Neural cell (in vitro differentiated cells): ENCODE measurements at regions not wholly inside any gene's neighbourhood (a gene's known extent, or its start where the extent isn't known, plus 50 kb on each side); places are given as distances from the start of the nearest gene placed in this dataset.
"Not testable (repeated sequence)": the region's sequence is repeated elsewhere in the genome, so short reads cannot be mapped to it uniquely, and the experiment has no call there.

Experiments
- CTCF ChIP-seq: fragments of 450-650 bp; IDR thresholded peaks from 2 replicates; pipeline ENCODE4 v1.5.1; 2014; ENCODE audit warnings: antibody characterized with exemption, mild to moderate bottlenecking, moderate library complexity; ENCODE audit not compliant: poor library complexity, severe bottlenecking
- EP300 ChIP-seq: fragments of 450-650 bp; conservative IDR thresholded peaks from 2 replicates; pipeline ENCODE4 v1.6.1; 2014; ENCODE audit warnings: antibody characterized with exemption, mild to moderate bottlenecking, moderate library complexity; ENCODE audit not compliant: poor library complexity, severe bottlenecking
- EZH2 ChIP-seq: fragments of 200-600, 300-800 bp; shearing (Covaris generic), sonication (generic); IDR thresholded peaks from 2 replicates; pipeline ENCODE4 v1.6.1; 2014; ENCODE audit warnings: antibody characterized with exemption, low read length, borderline replicate concordance, mild to moderate bottlenecking; ENCODE audit not compliant: insufficient read depth, poor library complexity, severe bottlenecking
- TAF1 ChIP-seq: IDR thresholded peaks from 2 replicates; pipeline ENCODE4 v1.6.1; 2012; ENCODE audit warnings: low read depth

DNA sequence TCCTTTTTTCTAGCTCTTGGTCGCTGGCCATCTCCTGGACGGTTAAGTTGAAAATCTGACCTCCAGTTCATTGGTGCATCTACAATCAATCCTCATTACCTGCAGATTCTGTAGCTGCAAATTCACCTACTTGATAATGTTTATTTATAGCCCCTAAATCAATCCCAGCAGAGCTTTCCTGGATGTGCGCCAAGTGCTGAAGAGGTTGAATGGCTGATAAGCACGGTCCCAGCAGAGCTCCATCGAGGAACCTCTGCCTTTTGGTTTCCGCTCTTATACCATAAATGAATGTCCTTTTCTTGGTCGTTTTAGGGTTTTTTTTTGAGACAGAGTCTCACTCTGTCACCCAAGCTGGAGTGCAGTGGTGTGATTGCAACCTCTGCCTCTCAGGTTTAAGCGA lies 99.8 kb upstream of the ALDH3B2 start:
- not testable (repeated sequence) for TF ChIP-seq EZH2, CTCF, TAF1, EP300
